HCT116 (cell line): ENCODE measurements at regions not wholly inside any gene's neighbourhood (a gene's known extent, or its start where the extent isn't known, plus 50 kb on each side); places are given as distances from the start of the nearest gene placed in this dataset.

Experiments
- ATAC-seq: fragments of 200-7000 bp; cut with Tn5 transposase; 2 replicates; pipeline ENCODE4 v1.9.1; 2020; ENCODE audit warnings: mild to moderate bottlenecking, moderate library complexity
- BruUV-seq: library from RNA; stranded (reverse); fragments of 400-500 nt; replicated peaks from 2 replicates; lab custom pipeline; 2021; lab: Mats Ljungman, UMichigan
- CTCF ChIA-PET: fragments of 300-600 bp; sonication (Branson Sonifier 250); formaldehyde crosslinking; loops from one replicate; lab custom pipeline; 2021; ENCODE audit warnings: antibody characterized with exemption; lab: Charles Lee
- POLR2A ChIA-PET: fragments of 300-600, 350-600 bp; sonication (Branson Sonifier 250); formaldehyde crosslinking; loops from one replicate; lab custom pipeline; 2021; ENCODE audit warnings: antibody characterized with exemption; lab: Charles Lee
- RAD21 ChIA-PET, 2 experiments: fragments of 300-600 bp; sonication (Branson Sonifier 250); formaldehyde crosslinking; loops; one replicate each; lab custom pipeline; 2023; ENCODE audit warnings: low total read pairs in 2 of 2; ENCODE audit not compliant: uncharacterized antibody in 2 of 2, unreplicated experiment in 2 of 2, low non-redundant PET in 1 of 2; lab: Charles Lee
- DNase-seq: peaks from one replicate; pipeline ENCODE4 v3.0.0-alpha.2; 2010; ENCODE audit warnings: low read depth, low spot score
- H2AFZ ChIP-seq: fragments of 200-600 bp; shearing (Covaris generic), sonication (generic); 2 replicates; pipeline ENCODE4 v1.6.1; 2017; ENCODE audit warnings: low read depth, mixed run types, mixed read lengths, antibody characterized with exemption, low read length; ENCODE audit not compliant: poor library complexity, severe bottlenecking
- H3K27ac ChIP-seq: 2 replicates; pipeline ENCODE4 v1.5.1; 2012; ENCODE audit warnings: low read depth, low read length
- H3K27me3 ChIP-seq: fragments of 200-600 bp; sonication (generic); 2 replicates; pipeline ENCODE4 v1.6.1; 2016; ENCODE audit warnings: mixed run types, low read length, mixed read lengths; ENCODE audit not compliant: insufficient read depth
- H3K36me3 ChIP-seq, 2 experiments: fragments of 200-500 bp in 1 of 2; fragments of 200-600 bp in 1 of 2; sonication (Bioruptor generic) in 1 of 2; sonication (generic) in 1 of 2; 2 replicates each; pipeline versions ENCODE4 v1.5.1 to v1.6.1; 2014 to 2016; ENCODE audit warnings: low read length in 2 of 2, inconsistent platforms in 1 of 2, mixed read lengths in 1 of 2, mixed run types in 1 of 2; ENCODE audit not compliant: insufficient read depth in 2 of 2, control insufficient read depth in 1 of 2
- H3K4me1 ChIP-seq, 2 experiments: fragments of 200-600 bp in 1 of 2; sonication (generic) in 1 of 2; 2 replicates each; pipeline versions ENCODE4 v1.5.1 to v1.6.1; 2012 to 2017; ENCODE audit warnings: low read length in 2 of 2, inconsistent platforms in 1 of 2, mild to moderate bottlenecking in 1 of 2, mixed read lengths in 1 of 2, mixed run types in 1 of 2, moderate library complexity in 1 of 2; ENCODE audit not compliant: insufficient read depth in 2 of 2, control insufficient read depth in 1 of 2
- H3K4me2 ChIP-seq: fragments of 200-600 bp; sonication (generic); 2 replicates; pipeline ENCODE4 v1.6.1; 2017; ENCODE audit warnings: mixed run types, low read length, mixed read lengths
- H3K4me3 ChIP-seq, 2 experiments: fragments of 200-600 bp in 1 of 2; sonication (generic) in 1 of 2; replicated peaks in 1 of 2; 2 replicates each; pipeline ENCODE4 v1.5.1; 2011 to 2016; ENCODE audit warnings: low read length in 2 of 2, control low read depth in 1 of 2, low read depth in 1 of 2, mild to moderate bottlenecking in 1 of 2, mixed read lengths in 1 of 2, mixed run types in 1 of 2
- H3K79me2 ChIP-seq: fragments of 200-600 bp; sonication (generic); 2 replicates; pipeline ENCODE4 v1.6.1; 2017; ENCODE audit warnings: mild to moderate bottlenecking, mixed run types, low read length, moderate library complexity, mixed read lengths; ENCODE audit not compliant: insufficient read depth
- H3K9ac ChIP-seq: fragments of 200-600 bp; sonication (generic); 2 replicates; pipeline ENCODE4 v1.6.1; 2016; ENCODE audit warnings: low read length, mixed read lengths
- H3K9me2 ChIP-seq: fragments of 200-600 bp; sonication (generic), shearing (Covaris generic); 2 replicates; pipeline ENCODE4 v1.6.1; 2017; ENCODE audit warnings: mixed run types, mild to moderate bottlenecking, moderate library complexity; ENCODE audit not compliant: insufficient read depth
- H3K9me3 ChIP-seq, 2 experiments: fragments of 200-500 bp in 1 of 2; fragments of 200-600 bp in 1 of 2; sonication (Bioruptor generic) in 1 of 2; sonication (generic) in 1 of 2; 2 replicates each; pipeline ENCODE4 v1.6.1; 2014 to 2017; ENCODE audit warnings: low read length in 2 of 2, mixed read lengths in 2 of 2, inconsistent platforms in 1 of 2, low read depth in 1 of 2, mild to moderate bottlenecking in 1 of 2, mixed run types in 1 of 2, moderate library complexity in 1 of 2; ENCODE audit not compliant: control insufficient read depth in 1 of 2, insufficient read depth in 1 of 2
- H4K20me1 ChIP-seq: fragments of 200-600 bp; sonication (generic), shearing (Covaris generic); 2 replicates; pipeline ENCODE4 v1.6.1; 2017; ENCODE audit warnings: mixed run types, mild to moderate bottlenecking, moderate library complexity; ENCODE audit not compliant: insufficient read depth
- CBX3 ChIP-seq: IDR thresholded peaks from 2 replicates; pipeline ENCODE4 v1.6.1; 2012; ENCODE audit warnings: low read depth
- CEBPB ChIP-seq: IDR thresholded peaks from 2 replicates; pipeline ENCODE4 v1.6.1; 2012; ENCODE audit warnings: low read depth
- EGR1 ChIP-seq: IDR thresholded peaks from 2 replicates; pipeline ENCODE4 v1.6.1; 2012; ENCODE audit warnings: low read depth
- EZH2 ChIP-seq: fragments of 200-600 bp; sonication (generic); IDR thresholded peaks from 2 replicates; pipeline ENCODE4 v1.6.1; 2017; ENCODE audit warnings: antibody characterized with exemption, mixed run types
- EZH2phosphoT487 ChIP-seq: fragments of 200-600 bp; IDR thresholded peaks from 2 replicates; pipeline ENCODE4 v1.6.1; 2018; ENCODE audit warnings: antibody characterized with exemption, borderline replicate concordance
- FOSL1 ChIP-seq: IDR thresholded peaks from 2 replicates; pipeline ENCODE4 v1.6.1; 2012; ENCODE audit warnings: low read depth
- JUND ChIP-seq: IDR thresholded peaks from 2 replicates; pipeline ENCODE4 v1.6.1; 2012
- POLR2AphosphoS5 ChIP-seq: IDR thresholded peaks from 2 replicates; pipeline ENCODE4 v1.6.1; 2011; ENCODE audit warnings: mild to moderate bottlenecking, low read depth, low read length, moderate library complexity
- RAD21 ChIP-seq: IDR thresholded peaks from 2 replicates; pipeline ENCODE4 v1.6.1; 2012; ENCODE audit warnings: low read depth, mild to moderate bottlenecking
- SIN3A ChIP-seq: IDR thresholded peaks from 2 replicates; pipeline ENCODE4 v1.6.1; 2012; ENCODE audit warnings: low read depth
- SP1 ChIP-seq: IDR thresholded peaks from 2 replicates; pipeline ENCODE4 v1.6.1; 2012; ENCODE audit warnings: low read depth
- SRF ChIP-seq: IDR thresholded peaks from 2 replicates; pipeline ENCODE4 v1.6.1; 2012; ENCODE audit warnings: low read depth
- YY1 ChIP-seq: IDR thresholded peaks from 2 replicates; pipeline ENCODE4 v1.6.1; 2011; ENCODE audit warnings: low read length, low read depth, moderate library complexity, mild to moderate bottlenecking; ENCODE audit not compliant: insufficient replicate concordance; ENCODE audit errors: extremely low read depth
- ZFX ChIP-seq: fragments of 450-650 bp; IDR thresholded peaks from 2 replicates; pipeline ENCODE4 v1.6.1; 2017
- ZNF274 ChIP-seq: fragments of 200-500 bp; sonication (Bioruptor generic); IDR thresholded peaks from 2 replicates; pipeline ENCODE4 v1.6.1; 2014; ENCODE audit warnings: mild to moderate bottlenecking, low read depth, low read length, inconsistent platforms
- intact Hi-C: fragments of 100-400 bp; cut with micrococcal nuclease; formaldehyde crosslinking; loops from 2 replicates; pipeline ENCODE4 v1.10.0; 2022
- TF ChIP-seq, protein P1 (sequence below), 3 experiments: fragments of 200-600 bp in 1 of 3; sonication (generic) in 1 of 3; IDR thresholded peaks in 2 of 3; conservative IDR thresholded peaks in 1 of 3; 2 replicates each; pipeline ENCODE4 v1.5.1; 2012 to 2017; ENCODE audit warnings: low read depth in 2 of 3, low read length in 2 of 3, antibody characterized with exemption in 1 of 3, borderline replicate concordance in 1 of 3, control low read depth in 1 of 3, mild to moderate bottlenecking in 1 of 3, mixed read lengths in 1 of 3, mixed run types in 1 of 3, moderate library complexity in 1 of 3; ENCODE audit not compliant: insufficient read depth in 1 of 3
- TF ChIP-seq, protein P2 (sequence below): IDR thresholded peaks from 2 replicates; pipeline ENCODE4 v1.6.1; 2011; ENCODE audit warnings: mild to moderate bottlenecking, low read length, moderate library complexity; ENCODE audit not compliant: insufficient replicate concordance; ENCODE audit errors: extremely low read depth

DNA sequence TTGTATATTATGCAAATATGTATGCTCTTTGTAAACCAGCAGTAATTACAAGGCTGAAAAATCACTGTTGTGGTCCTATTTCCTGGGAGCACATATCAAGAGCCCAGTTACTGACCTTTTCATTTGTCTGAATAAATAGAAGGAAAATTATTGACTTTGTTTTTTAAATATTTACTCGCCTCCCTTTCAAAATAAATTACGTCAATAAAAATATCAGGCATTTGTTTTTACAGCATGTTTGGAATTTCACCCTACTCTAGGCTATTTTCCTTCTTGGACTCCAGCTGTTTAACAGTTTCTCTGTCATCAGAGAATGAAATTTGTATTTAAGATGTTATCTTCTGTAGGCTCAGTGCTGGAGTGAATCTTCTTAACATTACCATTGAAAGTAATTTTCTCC is 59.9 kb upstream of the LRATD1 start:
- BruUV-seq: no TSS peak
- intact Hi-C loops: no loop called here
- CTCF ChIA-PET: no interaction called here

More for the DNA sequence above, 59.9 kb upstream of the LRATD1 start:
- Histone ChIP-seq H3K27me3 (no peaks in the 10 kb centered on the region), H3K36me3 (no peaks in the 10 kb centered on the region), H3K4me3 (no peak overlapping the region), H3K4me1 (no peaks in the 10 kb centered on the region), H4K20me1 (no peaks in the 10 kb centered on the region), H3K9me3 (peaks cover 6 to 22% of the 10 kb centered on the region in 2 experiments; a peak in 2 of 4 replicates), H3K9me2 (no peaks in the 10 kb centered on the region), H2AFZ (no peak overlapping the region), H3K27ac (no peak overlapping the region), H3K9ac (no peak overlapping the region), H3K79me2 (no peaks in the 10 kb centered on the region), H3K4me2 (no peak overlapping the region)
- TF ChIP-seq JUND: no peak
- TF ChIP-seq, protein P1, sequence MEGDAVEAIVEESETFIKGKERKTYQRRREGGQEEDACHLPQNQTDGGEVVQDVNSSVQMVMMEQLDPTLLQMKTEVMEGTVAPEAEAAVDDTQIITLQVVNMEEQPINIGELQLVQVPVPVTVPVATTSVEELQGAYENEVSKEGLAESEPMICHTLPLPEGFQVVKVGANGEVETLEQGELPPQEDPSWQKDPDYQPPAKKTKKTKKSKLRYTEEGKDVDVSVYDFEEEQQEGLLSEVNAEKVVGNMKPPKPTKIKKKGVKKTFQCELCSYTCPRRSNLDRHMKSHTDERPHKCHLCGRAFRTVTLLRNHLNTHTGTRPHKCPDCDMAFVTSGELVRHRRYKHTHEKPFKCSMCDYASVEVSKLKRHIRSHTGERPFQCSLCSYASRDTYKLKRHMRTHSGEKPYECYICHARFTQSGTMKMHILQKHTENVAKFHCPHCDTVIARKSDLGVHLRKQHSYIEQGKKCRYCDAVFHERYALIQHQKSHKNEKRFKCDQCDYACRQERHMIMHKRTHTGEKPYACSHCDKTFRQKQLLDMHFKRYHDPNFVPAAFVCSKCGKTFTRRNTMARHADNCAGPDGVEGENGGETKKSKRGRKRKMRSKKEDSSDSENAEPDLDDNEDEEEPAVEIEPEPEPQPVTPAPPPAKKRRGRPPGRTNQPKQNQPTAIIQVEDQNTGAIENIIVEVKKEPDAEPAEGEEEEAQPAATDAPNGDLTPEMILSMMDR (IDR thresholded peaks at IDR 0.05 in 2 of 3, conservative IDR thresholded peaks at IDR 0.05 in 1 of 3; ENCODE audit: borderline replicate concordance in 1 of 3, insufficient read depth in 1 of 3, low read depth in 2 of 3, low read length in 2 of 3): no peak
- TF ChIP-seq ZFX: no peak
- TF ChIP-seq SP1: no peak
- no peak for TF ChIP-seq EZH2phosphoT487
- TF ChIP-seq SRF: no peak
- TF ChIP-seq RAD21: no peak
- TF ChIP-seq, protein P2, sequence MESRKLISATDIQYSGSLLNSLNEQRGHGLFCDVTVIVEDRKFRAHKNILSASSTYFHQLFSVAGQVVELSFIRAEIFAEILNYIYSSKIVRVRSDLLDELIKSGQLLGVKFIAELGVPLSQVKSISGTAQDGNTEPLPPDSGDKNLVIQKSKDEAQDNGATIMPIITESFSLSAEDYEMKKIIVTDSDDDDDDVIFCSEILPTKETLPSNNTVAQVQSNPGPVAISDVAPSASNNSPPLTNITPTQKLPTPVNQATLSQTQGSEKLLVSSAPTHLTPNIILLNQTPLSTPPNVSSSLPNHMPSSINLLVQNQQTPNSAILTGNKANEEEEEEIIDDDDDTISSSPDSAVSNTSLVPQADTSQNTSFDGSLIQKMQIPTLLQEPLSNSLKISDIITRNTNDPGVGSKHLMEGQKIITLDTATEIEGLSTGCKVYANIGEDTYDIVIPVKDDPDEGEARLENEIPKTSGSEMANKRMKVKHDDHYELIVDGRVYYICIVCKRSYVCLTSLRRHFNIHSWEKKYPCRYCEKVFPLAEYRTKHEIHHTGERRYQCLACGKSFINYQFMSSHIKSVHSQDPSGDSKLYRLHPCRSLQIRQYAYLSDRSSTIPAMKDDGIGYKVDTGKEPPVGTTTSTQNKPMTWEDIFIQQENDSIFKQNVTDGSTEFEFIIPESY: no peak
- TF ChIP-seq FOSL1: no peak
- TF ChIP-seq CEBPB: no peak
- no peak for TF ChIP-seq EZH2
- TF ChIP-seq EGR1: no peak
- no peak for TF ChIP-seq ZNF274
- no peak for TF ChIP-seq POLR2AphosphoS5
- no peak for TF ChIP-seq YY1
- TF ChIP-seq CBX3: no peak
- TF ChIP-seq SIN3A: no peak
- ChIA-PET POLR2A (no interaction called here), RAD21 (no interaction called here)
- ATAC-seq: no peak
- no peak for DNase-seq
